GM23248 (cell line): ENCODE measurements at regions not wholly inside any gene's neighbourhood (a gene's known extent, or its start where the extent isn't known, plus 50 kb on each side); places are given as distances from the start of the nearest gene placed in this dataset.

Experiments
- EZH2 ChIP-seq: fragments of 200-600 bp; sonication (generic); IDR thresholded peaks from 2 replicates; pipeline ENCODE4 v1.6.1; 2018; ENCODE audit warnings: antibody characterized with exemption, mild to moderate bottlenecking; ENCODE audit not compliant: insufficient read depth, poor library complexity, severe bottlenecking
- EZH2phosphoT487 ChIP-seq: fragments of 200-600 bp; sonication (generic); IDR thresholded peaks from 2 replicates; pipeline ENCODE4 v1.6.1; 2018; ENCODE audit warnings: antibody characterized with exemption, moderate library complexity, mild to moderate bottlenecking, low read depth; ENCODE audit not compliant: insufficient read depth

DNA sequence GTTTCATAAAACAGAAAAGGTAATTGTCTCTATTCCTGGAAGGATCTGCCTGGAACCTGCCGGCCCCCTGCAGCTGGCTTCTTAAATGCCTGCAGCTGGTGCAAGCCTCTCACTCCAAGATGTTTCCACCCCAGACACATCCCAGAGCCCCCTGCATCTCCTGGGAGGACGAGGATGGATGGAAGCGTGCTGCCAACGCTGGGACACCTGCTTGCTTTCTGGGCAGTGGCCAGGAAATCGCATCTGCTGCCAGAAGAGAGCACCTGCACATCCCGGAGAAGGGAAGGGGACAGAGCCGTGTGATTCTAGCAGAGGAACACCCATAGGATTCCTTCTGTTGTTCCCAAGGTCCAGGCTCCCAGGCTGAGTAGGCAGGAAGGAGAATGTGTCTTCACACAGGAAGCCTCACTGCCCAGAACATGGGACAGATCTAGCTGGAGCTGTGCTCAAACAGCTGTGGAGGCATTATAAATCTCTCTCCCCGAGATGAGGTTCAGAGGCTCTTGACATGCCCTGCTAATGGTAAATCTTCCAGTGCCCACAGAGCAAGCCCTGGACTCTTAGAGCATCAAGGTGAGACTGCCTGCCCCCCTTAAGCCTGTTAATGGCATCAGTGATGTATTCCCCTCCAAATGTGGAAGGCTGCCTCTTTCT lies 138.8 kb upstream of the MAP1LC3B2 start:
- no peak for TF ChIP-seq EZH2
- TF ChIP-seq EZH2phosphoT487 = no peak
